ENCODE measurements at regions not wholly inside any gene's neighbourhood (a gene's known extent, or its start where the extent isn't known, plus 50 kb on each side); places are given as distances from the start of the nearest gene placed in this dataset.

DNA sequence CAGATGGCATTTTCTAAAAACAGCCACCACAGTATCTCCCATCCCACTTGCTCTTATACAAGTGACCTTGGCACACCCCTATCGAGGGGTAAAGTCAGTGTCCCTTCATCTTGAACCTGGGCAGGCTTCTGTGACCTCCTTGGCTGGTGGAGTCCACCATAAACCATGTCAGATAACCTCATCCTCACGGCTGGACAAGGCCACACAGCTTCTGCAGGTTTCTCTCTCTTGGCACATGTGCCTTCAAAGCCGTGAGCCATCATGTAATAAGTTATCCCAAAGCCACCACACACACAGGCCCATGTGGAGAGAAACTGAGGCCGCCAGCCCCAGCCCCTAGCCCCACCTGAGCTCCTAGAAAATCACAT, 105.4 kb downstream of the SNX5 start (continued):
- TF ChIP-seq, protein P1, sequence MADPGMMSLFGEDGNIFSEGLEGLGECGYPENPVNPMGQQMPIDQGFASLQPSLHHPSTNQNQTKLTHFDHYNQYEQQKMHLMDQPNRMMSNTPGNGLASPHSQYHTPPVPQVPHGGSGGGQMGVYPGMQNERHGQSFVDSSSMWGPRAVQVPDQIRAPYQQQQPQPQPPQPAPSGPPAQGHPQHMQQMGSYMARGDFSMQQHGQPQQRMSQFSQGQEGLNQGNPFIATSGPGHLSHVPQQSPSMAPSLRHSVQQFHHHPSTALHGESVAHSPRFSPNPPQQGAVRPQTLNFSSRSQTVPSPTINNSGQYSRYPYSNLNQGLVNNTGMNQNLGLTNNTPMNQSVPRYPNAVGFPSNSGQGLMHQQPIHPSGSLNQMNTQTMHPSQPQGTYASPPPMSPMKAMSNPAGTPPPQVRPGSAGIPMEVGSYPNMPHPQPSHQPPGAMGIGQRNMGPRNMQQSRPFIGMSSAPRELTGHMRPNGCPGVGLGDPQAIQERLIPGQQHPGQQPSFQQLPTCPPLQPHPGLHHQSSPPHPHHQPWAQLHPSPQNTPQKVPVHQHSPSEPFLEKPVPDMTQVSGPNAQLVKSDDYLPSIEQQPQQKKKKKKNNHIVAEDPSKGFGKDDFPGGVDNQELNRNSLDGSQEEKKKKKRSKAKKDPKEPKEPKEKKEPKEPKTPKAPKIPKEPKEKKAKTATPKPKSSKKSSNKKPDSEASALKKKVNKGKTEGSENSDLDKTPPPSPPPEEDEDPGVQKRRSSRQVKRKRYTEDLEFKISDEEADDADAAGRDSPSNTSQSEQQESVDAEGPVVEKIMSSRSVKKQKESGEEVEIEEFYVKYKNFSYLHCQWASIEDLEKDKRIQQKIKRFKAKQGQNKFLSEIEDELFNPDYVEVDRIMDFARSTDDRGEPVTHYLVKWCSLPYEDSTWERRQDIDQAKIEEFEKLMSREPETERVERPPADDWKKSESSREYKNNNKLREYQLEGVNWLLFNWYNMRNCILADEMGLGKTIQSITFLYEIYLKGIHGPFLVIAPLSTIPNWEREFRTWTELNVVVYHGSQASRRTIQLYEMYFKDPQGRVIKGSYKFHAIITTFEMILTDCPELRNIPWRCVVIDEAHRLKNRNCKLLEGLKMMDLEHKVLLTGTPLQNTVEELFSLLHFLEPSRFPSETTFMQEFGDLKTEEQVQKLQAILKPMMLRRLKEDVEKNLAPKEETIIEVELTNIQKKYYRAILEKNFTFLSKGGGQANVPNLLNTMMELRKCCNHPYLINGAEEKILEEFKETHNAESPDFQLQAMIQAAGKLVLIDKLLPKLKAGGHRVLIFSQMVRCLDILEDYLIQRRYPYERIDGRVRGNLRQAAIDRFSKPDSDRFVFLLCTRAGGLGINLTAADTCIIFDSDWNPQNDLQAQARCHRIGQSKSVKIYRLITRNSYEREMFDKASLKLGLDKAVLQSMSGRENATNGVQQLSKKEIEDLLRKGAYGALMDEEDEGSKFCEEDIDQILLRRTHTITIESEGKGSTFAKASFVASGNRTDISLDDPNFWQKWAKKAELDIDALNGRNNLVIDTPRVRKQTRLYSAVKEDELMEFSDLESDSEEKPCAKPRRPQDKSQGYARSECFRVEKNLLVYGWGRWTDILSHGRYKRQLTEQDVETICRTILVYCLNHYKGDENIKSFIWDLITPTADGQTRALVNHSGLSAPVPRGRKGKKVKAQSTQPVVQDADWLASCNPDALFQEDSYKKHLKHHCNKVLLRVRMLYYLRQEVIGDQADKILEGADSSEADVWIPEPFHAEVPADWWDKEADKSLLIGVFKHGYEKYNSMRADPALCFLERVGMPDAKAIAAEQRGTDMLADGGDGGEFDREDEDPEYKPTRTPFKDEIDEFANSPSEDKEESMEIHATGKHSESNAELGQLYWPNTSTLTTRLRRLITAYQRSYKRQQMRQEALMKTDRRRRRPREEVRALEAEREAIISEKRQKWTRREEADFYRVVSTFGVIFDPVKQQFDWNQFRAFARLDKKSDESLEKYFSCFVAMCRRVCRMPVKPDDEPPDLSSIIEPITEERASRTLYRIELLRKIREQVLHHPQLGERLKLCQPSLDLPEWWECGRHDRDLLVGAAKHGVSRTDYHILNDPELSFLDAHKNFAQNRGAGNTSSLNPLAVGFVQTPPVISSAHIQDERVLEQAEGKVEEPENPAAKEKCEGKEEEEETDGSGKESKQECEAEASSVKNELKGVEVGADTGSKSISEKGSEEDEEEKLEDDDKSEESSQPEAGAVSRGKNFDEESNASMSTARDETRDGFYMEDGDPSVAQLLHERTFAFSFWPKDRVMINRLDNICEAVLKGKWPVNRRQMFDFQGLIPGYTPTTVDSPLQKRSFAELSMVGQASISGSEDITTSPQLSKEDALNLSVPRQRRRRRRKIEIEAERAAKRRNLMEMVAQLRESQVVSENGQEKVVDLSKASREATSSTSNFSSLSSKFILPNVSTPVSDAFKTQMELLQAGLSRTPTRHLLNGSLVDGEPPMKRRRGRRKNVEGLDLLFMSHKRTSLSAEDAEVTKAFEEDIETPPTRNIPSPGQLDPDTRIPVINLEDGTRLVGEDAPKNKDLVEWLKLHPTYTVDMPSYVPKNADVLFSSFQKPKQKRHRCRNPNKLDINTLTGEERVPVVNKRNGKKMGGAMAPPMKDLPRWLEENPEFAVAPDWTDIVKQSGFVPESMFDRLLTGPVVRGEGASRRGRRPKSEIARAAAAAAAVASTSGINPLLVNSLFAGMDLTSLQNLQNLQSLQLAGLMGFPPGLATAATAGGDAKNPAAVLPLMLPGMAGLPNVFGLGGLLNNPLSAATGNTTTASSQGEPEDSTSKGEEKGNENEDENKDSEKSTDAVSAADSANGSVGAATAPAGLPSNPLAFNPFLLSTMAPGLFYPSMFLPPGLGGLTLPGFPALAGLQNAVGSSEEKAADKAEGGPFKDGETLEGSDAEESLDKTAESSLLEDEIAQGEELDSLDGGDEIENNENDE (IDR thresholded peaks at IDR 0.05; ENCODE audit: insufficient replicate concordance, low read length), result no peak

Measured in H1 (cell line).